H1 (cell line): ENCODE measurements at regions not wholly inside any gene's neighbourhood (a gene's known extent, or its start where the extent isn't known, plus 50 kb on each side); places are given as distances from the start of the nearest gene placed in this dataset.

Experiments used
- CTCF ChIA-PET: fragments of 300-600 bp; sonication (Branson Sonifier 250); formaldehyde crosslinking; loops from one replicate; lab custom pipeline; 2021; ENCODE audit not compliant: partially characterized antibody; lab: Charles Lee
- POLR2A ChIA-PET: fragments of 300-600 bp; sonication (Branson Sonifier 250); formaldehyde crosslinking; loops from one replicate; lab custom pipeline; 2021; ENCODE audit warnings: inconsistent platforms; ENCODE audit not compliant: partially characterized antibody; lab: Charles Lee
- DNase-seq, 2 experiments: peaks; one replicate each; pipeline versions ENCODE4 v3.0.0 to v3.0.0-alpha.2; 2010 to 2022; ENCODE audit warnings: low spot score in 2 of 2, low read depth in 1 of 2, mixed read lengths in 1 of 2
- FAIRE-seq: peaks from 2 replicates; lab custom pipeline; 2011; peaks lifted over from hg19 to GRCh38; lab: Jason Lieb, UNC
- H2AFZ ChIP-seq: 2 replicates; pipeline ENCODE4 v1.8.1; 2012; ENCODE audit warnings: low read length, inconsistent platforms
- H2AK5ac ChIP-seq: 2 replicates; pipeline ENCODE4 v1.6.1; 2013; ENCODE audit warnings: low read depth, low read length
- H2BK120ac ChIP-seq: replicated peaks from 2 replicates; pipeline ENCODE3; 2013; ENCODE audit warnings: low read depth, low read length, inconsistent platforms
- H2BK12ac ChIP-seq: 2 replicates; pipeline ENCODE4 v1.6.1; 2013; ENCODE audit warnings: low read depth, low read length
- H2BK15ac ChIP-seq: 2 replicates; pipeline ENCODE4 v1.6.1; 2013; ENCODE audit warnings: low read length
- H2BK20ac ChIP-seq: 2 replicates; pipeline ENCODE4 v1.6.1; 2013; ENCODE audit warnings: low read length
- H2BK5ac ChIP-seq: 2 replicates; pipeline ENCODE4 v1.6.1; 2013; ENCODE audit warnings: low read depth, low read length
- H3K14ac ChIP-seq: 2 replicates; pipeline ENCODE4 v1.6.1; 2013; ENCODE audit warnings: inconsistent platforms; ENCODE audit not compliant: insufficient read length
- H3K18ac ChIP-seq: 2 replicates; pipeline ENCODE4 v1.6.1; 2013; ENCODE audit warnings: low read length; ENCODE audit errors: extremely low read depth
- H3K23ac ChIP-seq: 2 replicates; pipeline ENCODE4 v1.6.1; 2013; ENCODE audit warnings: inconsistent platforms; ENCODE audit not compliant: insufficient read length
- H3K23me2 ChIP-seq: 2 replicates; pipeline ENCODE4 v1.6.1; 2013; ENCODE audit warnings: low read depth, low read length
- H3K27ac ChIP-seq: 2 replicates; pipeline ENCODE4 v1.6.1; 2011; ENCODE audit warnings: low read depth, low read length, inconsistent platforms
- H3K27me3 ChIP-seq, 4 experiments: replicated peaks in 1 of 4; 1 replicate in 1 of 4; 2 replicates in 3 of 4; pipeline versions ENCODE4 v1.6.1 to v1.8.1; 2011 to 2013; ENCODE audit warnings: low read length in 3 of 4, mild to moderate bottlenecking in 3 of 4, inconsistent platforms in 2 of 4, mixed read lengths in 2 of 4, moderate library complexity in 1 of 4; ENCODE audit not compliant: control insufficient read depth in 3 of 4, insufficient read depth in 3 of 4; ENCODE audit errors: extremely low read depth in 1 of 4
- H3K36me3 ChIP-seq, 4 experiments: 2 replicates each; pipeline versions ENCODE4 v1.6.1 to v1.8.1; 2011 to 2013; ENCODE audit warnings: mild to moderate bottlenecking in 4 of 4, low read length in 3 of 4, moderate library complexity in 2 of 4, control low read depth in 1 of 4, inconsistent platforms in 1 of 4; ENCODE audit not compliant: insufficient read depth in 4 of 4, control insufficient read depth in 2 of 4
- H3K4ac ChIP-seq: replicated peaks from 2 replicates; pipeline ENCODE3; 2013; ENCODE audit warnings: low read length, low read depth, mixed read lengths, inconsistent platforms; ENCODE audit not compliant: insufficient read length
- H3K4me1 ChIP-seq, 4 experiments: replicated peaks in 1 of 4; 1 replicate in 1 of 4; 2 replicates in 3 of 4; pipeline versions ENCODE4 v1.6.1 to v1.8.1; 2011 to 2013; ENCODE audit warnings: low read length in 3 of 4, inconsistent platforms in 2 of 4, mixed read lengths in 1 of 4; ENCODE audit not compliant: insufficient read depth in 4 of 4, control insufficient read depth in 3 of 4
- H3K4me2 ChIP-seq, 2 experiments: 2 replicates each; pipeline versions ENCODE4 v1.6.1 to v1.8.1; 2011 to 2013; ENCODE audit warnings: low read depth in 2 of 2, low read length in 2 of 2, control low read depth in 1 of 2, inconsistent platforms in 1 of 2, mild to moderate bottlenecking in 1 of 2; ENCODE audit not compliant: insufficient read depth in 1 of 2
- H3K4me3 ChIP-seq, 4 experiments: fragments of 200-600, 300-600 bp in 1 of 4; sonication (generic), shearing (Covaris generic), sonication (Bioruptor Twin) in 1 of 4; 2 replicates each; pipeline versions ENCODE4 v1.5.1 to v1.8.1; 2011 to 2016; ENCODE audit warnings: low read length in 4 of 4, low read depth in 3 of 4, control low read depth in 2 of 4, inconsistent platforms in 2 of 4, mild to moderate bottlenecking in 2 of 4, mixed read lengths in 1 of 4, moderate library complexity in 1 of 4; ENCODE audit not compliant: insufficient read depth in 2 of 4; ENCODE audit errors: extremely low read depth in 1 of 4
- H3K56ac ChIP-seq: replicated peaks from 2 replicates; pipeline ENCODE3; 2013; ENCODE audit warnings: low read depth, mild to moderate bottlenecking, mixed read lengths, low read length, inconsistent platforms; ENCODE audit not compliant: insufficient read length
- H3K79me1 ChIP-seq: 2 replicates; pipeline ENCODE4 v1.6.1; 2013; ENCODE audit warnings: low read depth, low read length, control low read depth
- H3K79me2 ChIP-seq, 2 experiments: 2 replicates each; pipeline versions ENCODE4 v1.6.1 to v1.8.1; 2012 to 2013; ENCODE audit warnings: low read length in 2 of 2, mild to moderate bottlenecking in 2 of 2, inconsistent platforms in 1 of 2; ENCODE audit not compliant: insufficient read depth in 2 of 2, control insufficient read depth in 1 of 2
- H3K9ac ChIP-seq, 4 experiments: replicated peaks in 1 of 4; 1 replicate in 1 of 4; 2 replicates in 3 of 4; pipeline versions ENCODE4 v1.6.1 to v1.8.1; 2011 to 2013; ENCODE audit warnings: low read depth in 3 of 4, low read length in 3 of 4, control low read depth in 2 of 4, mild to moderate bottlenecking in 2 of 4, moderate library complexity in 2 of 4, inconsistent platforms in 1 of 4; ENCODE audit errors: extremely low read depth in 1 of 4
- H3K9me3 ChIP-seq, 2 experiments: 2 replicates each; pipeline versions ENCODE4 v1.6.1 to v1.8.1; 2012 to 2013; ENCODE audit warnings: mild to moderate bottlenecking in 2 of 2, moderate library complexity in 2 of 2, control low read depth in 1 of 2, inconsistent platforms in 1 of 2, low read depth in 1 of 2, low read length in 1 of 2, mixed read lengths in 1 of 2; ENCODE audit not compliant: insufficient read depth in 2 of 2
- H4K20me1 ChIP-seq, 2 experiments: replicated peaks in 1 of 2; 2 replicates each; pipeline versions ENCODE3 to v1.8.1; 2011 to 2013; ENCODE audit warnings: inconsistent platforms in 2 of 2, low read length in 2 of 2, mild to moderate bottlenecking in 1 of 2; ENCODE audit not compliant: insufficient read depth in 2 of 2, control insufficient read depth in 1 of 2
- H4K5ac ChIP-seq: 2 replicates; pipeline ENCODE4 v1.6.1; 2013; ENCODE audit warnings: low read length, low read depth, mixed read lengths, inconsistent platforms; ENCODE audit not compliant: insufficient read length
- H4K8ac ChIP-seq: 2 replicates; pipeline ENCODE4 v1.8.0; 2013; ENCODE audit warnings: mild to moderate bottlenecking, moderate library complexity, low read length, inconsistent platforms; ENCODE audit not compliant: insufficient read depth; ENCODE audit errors: extremely low read depth
- H4K91ac ChIP-seq: replicated peaks from 2 replicates; pipeline ENCODE3; 2013; ENCODE audit warnings: low read length, mixed read lengths, inconsistent platforms; ENCODE audit not compliant: insufficient read length
- CEBPB ChIP-seq: IDR thresholded peaks from 2 replicates; pipeline ENCODE4 v1.6.1; 2012; ENCODE audit warnings: low read depth, low read length
- E2F6 ChIP-seq: IDR thresholded peaks from 2 replicates; pipeline ENCODE4 v1.6.1; 2012; ENCODE audit warnings: inconsistent platforms
- EGR1 ChIP-seq: IDR thresholded peaks from 2 replicates; pipeline ENCODE4 v1.6.1; 2011; ENCODE audit warnings: low read depth, low read length, borderline replicate concordance
- KDM1A ChIP-seq: fragments of 200-600, 300-600 bp; sonication (generic); IDR thresholded peaks from 2 replicates; pipeline ENCODE4 v1.7.1; 2016; ENCODE audit warnings: mild to moderate bottlenecking, low read length, borderline replicate concordance
- RFX5 ChIP-seq: IDR thresholded peaks from 2 replicates; pipeline ENCODE4 v1.6.1; 2011; ENCODE audit warnings: low read depth, low read length, improper control_type of control experiment, borderline replicate concordance
- SIN3A ChIP-seq, 2 experiments: IDR thresholded peaks in 1 of 2; conservative IDR thresholded peaks in 1 of 2; 2 replicates each; pipeline ENCODE4 v1.6.1; 2011 to 2012; ENCODE audit warnings: low read length in 2 of 2, improper control_type of control experiment in 1 of 2, low read depth in 1 of 2, mild to moderate bottlenecking in 1 of 2
- WGBS, 2 experiments: shearing (Covaris generic) in 1 of 2; methylation state at CpG; one replicate each; pipeline versions ENCODE4 v1.1.6 to v1.1.7; 2013 to 2015; ENCODE audit warnings: low lambda C conversion rate in 2 of 2, mixed read lengths in 2 of 2, inconsistent platforms in 1 of 2, low coverage in 1 of 2, missing lambda C conversion rate in 1 of 2; ENCODE audit not compliant: insufficient replicate concordance in 2 of 2, insufficient coverage in 1 of 2, insufficient read length in 1 of 2; ENCODE audit errors: extremely low coverage in 1 of 2, missing lambda C conversion rate in 1 of 2; 5-methylcytosine and 5-hydroxymethylcytosine counted together

DNA sequence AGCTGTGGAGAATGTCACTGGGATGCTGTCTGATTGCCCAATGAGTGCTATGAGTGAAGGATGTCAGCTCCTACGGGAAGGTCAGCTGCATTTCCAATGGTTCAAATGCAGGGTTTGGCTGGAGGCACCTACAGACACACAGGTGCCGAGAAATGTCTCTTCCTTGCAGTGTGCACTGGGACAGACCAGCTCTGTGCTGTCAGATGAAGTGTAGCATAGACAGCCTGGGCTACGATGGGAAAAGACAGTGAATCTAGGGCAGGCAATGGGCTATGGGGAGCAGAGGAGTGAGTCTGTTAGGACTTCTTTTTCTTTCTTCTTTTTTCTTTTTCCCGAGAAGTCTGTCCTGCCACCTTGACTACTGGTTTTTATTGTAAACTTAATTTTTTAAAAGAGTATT lies 223.1 kb upstream of the EOMES start:
- Histone ChIP-seq H2BK120ac (no peak overlapping the region), H3K9me3 (no peaks in the 10 kb centered on the region), H3K4me2 (no peak overlapping the region), H3K27ac (no peak overlapping the region), H2AFZ (no peak overlapping the region), H3K4me1 (no peaks in the 10 kb centered on the region), H3K23ac (no peak overlapping the region), H3K36me3 (no peaks in the 10 kb centered on the region), H2BK12ac (0 out of 2 replicates have a peak overlapping the region, but pooled peaks have one; percentile 80), H4K20me1 (no peaks in the 10 kb centered on the region), H3K9ac (no peak overlapping the region), H3K79me2 (no peaks in the 10 kb centered on the region), H3K14ac (no peak overlapping the region), H3K56ac (no peak overlapping the region), H2BK5ac (no peak overlapping the region), H4K8ac (no peak overlapping the region), H4K5ac (peak overlapping the region; percentile 34), H4K91ac (no peak overlapping the region), H3K23me2 (no peaks in the 10 kb centered on the region), H3K27me3 (no peaks in the 10 kb centered on the region; a peak in 1 of 7 replicates), H3K4me3 (no peak overlapping the region), H2BK20ac (no peak overlapping the region), H2BK15ac (no peak overlapping the region), H3K18ac (no peak overlapping the region), H2AK5ac (no peak overlapping the region), H3K4ac (no peak overlapping the region), H3K79me1 (no peaks in the 10 kb centered on the region)
- no peak for DNase-seq
- FAIRE-seq, result no peak
- ChIA-PET POLR2A (no interaction called here), CTCF (interaction anchor here (0.6 to 1.2 kb wide), 5 partner anchors 28 to 1073 kb away, joined by 3 to 5 read pairs (median 3); no protein-coding TSS in a partner anchor)
- TF ChIP-seq KDM1A, result no peak
- no peak for TF ChIP-seq E2F6
- no peak for TF ChIP-seq RFX5
- TF ChIP-seq EGR1, result no peak
- TF ChIP-seq SIN3A (conservative IDR thresholded peaks at IDR 0.05 in 1 of 2, IDR thresholded peaks at IDR 0.05 in 1 of 2; ENCODE audit: low read depth in 1 of 2, low read length in 2 of 2), result no peak
- TF ChIP-seq CEBPB, result no peak
- WGBS, 2 experiments, result 89% methylated on average over 4 of the region's 4 CpGs; no CpG with 5 or more reads in 1 of the 2 experiments
